ENCODE measurements at regions not wholly inside any gene's neighbourhood (a gene's known extent, or its start where the extent isn't known, plus 50 kb on each side); places are given as distances from the start of the nearest gene placed in this dataset.

DNA sequence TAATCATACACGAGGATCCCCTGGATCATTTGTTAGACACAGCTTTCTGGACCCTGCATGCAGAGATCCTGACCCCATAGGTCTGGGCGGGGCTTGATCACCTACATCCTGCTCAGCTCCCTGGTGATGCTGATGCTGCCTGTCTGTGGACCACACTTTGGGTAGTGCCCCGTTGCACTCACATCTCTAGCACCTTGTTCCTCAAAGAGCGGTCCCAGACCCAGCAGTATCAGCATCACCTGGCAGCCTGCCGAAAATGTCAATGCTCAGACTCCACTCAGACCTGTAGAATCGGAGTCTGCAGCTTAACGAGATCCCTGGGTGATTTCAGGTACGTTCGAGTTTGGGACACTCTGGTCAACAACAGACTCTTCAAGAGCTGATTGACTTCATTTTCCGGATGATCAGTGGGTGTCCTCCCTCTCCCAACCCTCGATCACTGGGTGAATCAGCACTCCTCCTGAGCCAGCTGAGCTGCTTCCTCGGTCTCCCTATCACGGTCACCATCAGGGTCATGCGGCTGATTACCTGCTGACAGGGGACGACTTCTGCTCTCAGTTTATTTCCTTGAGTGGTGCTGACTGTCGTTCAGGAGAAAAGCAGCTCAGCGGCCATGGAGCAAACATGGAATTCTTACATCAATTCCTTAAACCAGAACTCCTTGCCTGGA lies 150.6 kb upstream of the RAB12 start:
- no peak for DNase-seq

DNA sequence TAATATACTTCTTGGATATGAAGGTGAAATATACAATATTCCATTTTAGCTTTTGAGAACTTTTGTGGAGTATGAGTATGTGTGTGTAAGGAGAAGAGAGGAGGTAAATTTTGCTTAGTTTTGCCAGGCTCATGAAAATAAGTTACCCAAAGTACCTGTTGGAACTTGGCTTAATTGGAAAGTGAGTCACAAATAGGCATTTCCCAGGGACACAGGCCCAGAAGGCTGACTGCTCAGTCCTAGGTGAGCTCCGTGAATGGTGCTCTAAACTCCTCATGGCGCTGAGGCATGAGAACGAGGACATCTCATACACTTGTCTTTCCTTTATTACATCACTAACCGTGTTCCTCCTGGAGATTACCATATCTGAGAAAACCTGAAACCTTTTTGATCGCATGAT lies 148.5 kb upstream of the RAB12 start:
- DNase-seq: no peak

DNA sequence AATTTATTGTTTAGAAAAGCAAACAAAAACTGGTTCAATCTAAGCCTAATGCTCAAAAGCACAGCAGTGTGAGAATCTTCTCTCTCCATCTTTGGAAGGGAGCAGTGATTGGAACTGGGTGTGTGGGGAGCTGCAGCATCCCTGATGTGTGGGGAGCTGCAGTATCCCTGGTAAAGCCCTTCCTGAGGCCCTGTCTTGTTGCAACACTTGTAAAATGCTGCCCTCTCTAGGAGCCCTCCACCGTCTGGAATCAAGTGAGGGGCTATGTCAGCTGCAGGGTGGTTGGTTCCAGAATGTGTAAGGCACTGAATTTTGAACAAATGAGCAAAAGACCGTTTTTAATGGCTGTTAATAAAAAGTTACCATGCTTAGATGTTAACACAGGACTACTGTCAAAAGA lies 147.7 kb upstream of the RAB12 start:
- no peak for DNase-seq

DNA sequence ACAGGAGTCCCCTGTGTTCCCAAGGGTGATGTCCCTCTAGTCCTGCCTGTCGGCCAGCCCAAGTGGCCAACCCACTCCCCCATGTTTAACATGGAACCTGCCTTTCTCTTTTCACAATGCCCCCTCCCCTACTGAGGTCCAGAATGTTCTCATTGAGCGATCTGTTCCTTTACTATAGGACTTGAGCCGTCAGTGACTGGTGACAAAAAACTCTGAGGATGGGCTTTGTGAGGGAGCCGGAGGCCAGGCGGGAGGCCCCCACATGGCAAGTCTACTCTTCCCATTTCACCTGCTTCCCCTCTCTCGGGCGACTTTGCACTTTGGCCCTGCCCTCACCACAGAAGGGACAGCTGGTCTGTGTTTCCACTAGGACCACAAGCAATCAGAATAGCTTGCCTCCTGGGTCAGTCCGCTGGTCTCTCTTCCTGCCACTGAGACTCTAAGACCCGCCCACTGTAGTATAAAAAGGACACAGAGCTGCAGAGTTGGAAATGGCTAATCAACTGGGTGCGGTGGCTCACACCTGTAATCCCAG lies 146.5 kb upstream of the RAB12 start:
- no peak for DNase-seq

DNA sequence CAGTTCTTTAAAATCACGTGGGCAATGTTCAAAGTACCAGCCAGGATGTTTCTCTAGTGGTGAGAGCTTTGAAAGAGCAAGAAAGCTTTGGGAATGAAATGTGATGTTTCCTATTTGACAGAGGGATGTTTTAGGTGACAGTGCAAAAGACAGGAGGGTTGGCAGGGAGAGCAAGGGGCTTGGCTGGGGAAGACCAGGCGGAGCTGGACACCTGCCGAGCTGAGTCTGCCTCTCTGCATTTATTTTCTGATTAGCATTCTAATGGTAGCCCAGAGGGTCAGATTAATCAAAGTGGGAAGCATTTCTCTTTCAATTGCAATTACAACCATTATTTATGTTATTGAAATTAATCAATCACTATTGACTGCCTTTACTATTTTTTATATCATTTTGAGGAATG lies 145.4 kb upstream of the RAB12 start:
- DNase-seq: no peak

DNA sequence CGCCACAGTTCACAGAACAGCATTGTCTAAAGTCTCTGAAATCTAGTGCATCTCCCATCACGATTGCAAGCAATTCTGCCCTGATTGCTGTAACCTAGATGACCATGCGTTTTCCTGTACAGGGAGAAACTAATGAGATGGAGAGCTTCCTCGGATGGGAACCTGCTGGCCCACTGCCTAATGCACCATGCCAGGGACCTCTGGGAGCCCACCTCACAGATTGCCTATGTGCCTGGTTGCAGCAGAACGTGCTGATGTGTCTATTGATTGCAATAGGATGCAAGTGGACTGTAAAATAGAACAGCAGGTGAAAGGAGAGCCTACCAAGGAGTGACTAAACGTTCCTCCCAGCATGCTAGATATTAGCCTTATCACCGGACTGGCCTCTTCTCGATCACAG lies 141.0 kb upstream of the RAB12 start:
- DNase-seq: no peak

DNA sequence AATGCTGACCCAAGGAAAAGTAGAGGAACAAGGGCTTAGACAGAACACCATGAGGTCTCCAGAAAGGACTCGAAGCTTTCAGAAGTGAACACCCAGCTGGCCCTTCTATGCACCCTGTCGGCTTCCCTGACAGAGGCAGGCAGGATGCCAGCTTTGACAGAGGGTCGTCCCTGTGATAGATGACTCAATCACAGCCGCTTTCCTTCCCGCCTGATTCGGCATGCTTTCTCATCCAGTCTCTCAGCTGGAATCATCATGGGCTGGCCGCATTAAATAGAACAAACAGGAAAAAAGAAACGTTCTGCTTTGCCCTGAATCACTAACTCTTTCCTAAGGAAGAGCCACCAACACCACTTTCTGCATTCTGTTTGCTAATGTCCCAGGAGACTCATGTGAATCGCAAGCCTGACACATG lies 140.3 kb upstream of the RAB12 start:
- no peak for DNase-seq

DNA sequence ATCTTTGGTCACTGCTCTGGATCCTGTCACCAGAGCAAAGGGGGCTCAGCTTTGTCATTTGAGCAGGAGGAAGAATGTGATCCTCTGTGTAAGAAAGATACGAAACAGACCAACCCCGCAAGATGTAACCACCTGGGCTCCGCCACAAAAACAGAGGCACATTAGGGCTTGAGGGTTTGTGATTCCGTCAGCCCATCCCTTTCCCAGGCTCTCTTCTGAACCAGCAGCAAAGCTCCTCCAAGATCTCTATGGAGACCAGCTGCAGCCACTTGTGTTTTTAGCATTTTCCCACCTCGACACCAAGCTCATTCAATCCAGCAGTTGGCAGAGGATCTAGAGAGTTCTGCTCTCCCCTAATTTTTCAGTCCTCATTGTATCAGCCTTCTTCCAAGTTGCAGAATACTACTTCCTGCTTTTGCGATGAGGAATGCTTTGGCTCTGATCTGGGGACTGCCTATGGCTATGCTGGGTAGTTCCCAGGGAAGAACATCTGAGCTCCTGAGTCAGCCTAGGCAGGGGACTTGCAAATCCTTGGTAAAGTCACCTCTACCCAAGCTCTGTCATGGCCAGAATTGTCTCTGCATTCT lies 139.6 kb upstream of the RAB12 start:
- DNase-seq: no peak

DNA sequence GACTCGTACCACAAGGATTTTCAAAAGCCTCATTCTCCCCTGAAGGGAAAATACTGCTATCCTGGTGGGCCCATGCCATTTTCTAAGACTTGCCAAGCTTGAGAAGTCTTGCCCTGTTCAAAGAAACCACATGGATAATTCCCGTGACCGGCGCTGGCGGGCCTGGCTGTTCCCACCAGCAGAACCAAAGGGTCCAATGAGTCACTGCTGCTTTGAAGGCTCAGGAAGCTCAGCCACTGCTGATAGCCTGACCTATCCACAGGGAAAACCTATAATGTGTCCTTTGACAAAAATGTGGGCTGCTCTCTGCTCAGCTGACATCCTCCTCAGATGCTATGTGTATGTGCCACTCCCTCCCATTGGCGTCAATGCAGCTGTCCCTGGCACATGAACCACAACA lies 137.9 kb upstream of the RAB12 start:
- no peak for DNase-seq

DNA sequence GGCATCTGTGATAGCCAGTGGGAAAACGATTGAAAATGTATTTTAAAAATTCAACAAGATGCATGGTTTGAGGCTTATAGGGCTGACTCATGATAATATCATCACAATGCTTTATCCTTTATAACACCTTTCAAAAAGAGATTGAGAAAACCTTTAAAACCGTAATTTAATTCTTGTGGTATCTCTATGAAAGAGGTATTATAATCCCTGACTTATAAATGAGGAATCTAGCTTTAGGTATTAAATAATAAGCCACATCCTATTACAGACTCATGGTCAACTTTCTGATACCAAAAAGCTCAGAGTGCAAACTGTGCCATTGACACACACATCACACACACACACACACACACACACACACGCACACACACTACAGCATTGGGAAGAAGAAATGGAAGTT lies 134.6 kb upstream of the RAB12 start:
- DNase-seq: no peak

DNA sequence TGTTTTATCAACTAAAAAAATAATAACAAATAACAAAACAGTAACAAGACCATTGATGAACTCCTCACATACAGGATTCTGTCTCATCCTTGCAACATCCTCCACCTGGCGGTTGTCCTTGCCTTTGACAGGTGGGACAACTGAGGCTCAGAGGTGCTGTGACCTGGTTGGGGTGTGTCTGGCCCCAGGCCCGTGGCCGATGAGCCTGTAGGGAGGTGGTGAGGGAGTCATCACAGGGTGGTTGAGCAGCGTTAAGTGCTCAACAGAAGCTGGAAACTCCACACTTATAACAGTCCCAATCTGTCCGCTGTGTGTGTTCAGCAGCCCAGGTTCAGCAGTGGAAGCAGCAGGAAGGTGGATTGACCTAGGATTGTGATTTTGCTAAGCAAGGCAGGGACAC lies 131.6 kb upstream of the RAB12 start:
- no peak for DNase-seq

DNA sequence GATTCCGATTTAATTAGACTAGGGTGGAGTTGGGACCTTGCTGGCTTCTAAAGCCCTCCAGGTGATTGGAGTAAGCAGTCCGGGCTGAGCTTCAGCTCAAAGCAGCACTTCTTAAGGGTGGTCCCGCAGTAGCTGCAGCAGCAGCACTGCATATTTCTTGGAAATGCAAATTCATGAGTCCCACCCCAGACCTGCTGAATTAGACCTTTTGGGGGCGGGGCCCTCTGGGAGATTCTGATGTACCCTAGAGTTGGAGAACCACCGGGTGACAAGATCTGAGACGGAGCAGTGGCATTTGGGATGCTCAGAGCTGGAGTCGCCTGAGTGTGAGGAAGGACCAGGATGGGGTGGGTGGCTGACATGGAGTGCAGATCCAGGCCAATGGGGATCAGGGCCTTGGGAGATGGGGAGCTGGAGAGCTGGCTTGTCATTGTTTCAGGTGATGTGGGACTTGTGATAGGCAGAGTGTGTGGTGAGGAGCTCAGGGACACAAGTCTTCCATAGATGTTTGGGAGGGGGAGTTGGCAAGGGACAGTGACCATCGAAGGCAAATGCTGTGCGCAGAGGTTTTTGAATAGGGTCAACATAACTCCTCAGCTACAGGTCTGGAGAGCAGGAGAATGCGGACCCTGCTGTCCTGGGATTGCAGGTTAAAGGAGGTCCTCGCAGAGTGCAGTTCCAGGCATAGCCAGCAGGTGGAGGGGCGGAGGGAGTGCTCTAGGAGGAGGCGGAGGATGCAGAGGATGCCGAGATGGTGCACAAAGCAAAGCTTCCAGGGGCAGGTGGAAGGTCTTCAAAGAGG lies 130.9 kb upstream of the RAB12 start:
- peak; percentile 20 for DNase-seq

DNA sequence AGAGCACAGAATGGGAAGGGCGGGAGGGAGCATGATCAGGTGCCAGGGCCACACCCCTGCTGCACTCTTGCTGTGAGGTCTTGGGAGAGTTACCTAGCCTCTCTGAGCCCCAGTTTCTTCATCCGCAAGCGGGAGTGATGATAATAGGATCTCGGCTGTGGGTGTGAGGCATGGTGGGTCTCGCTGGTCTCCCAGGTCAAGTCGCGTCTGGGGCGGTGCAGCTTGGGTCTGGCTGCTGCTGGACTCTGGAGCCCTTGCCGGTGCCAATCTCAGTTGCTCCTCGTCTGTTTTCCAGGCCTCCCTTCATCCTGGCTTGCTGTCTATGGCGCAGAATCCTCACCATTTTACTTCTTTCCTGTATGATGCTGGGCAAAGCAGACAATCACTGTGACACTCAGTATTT lies 130.3 kb upstream of the RAB12 start:
- DNase-seq: no peak

DNA sequence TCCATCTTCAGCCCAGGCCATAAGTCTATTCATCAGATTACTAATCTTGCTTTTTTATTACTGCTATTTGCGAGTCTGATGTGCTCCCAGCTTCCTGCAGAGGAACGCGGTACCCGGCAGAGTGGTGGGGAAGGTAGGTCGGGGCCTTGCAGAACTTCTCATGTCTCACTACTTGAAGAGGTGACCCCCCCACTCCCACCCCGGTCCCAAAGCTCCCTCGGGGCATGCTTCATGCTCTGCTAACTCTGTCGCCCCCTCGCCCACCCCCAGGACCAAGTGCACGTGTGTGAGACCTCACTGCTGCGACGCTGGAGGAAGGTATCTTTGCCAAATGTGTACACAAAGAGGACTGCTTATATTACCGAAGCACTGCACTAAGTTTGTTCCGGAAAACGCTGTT lies 129.4 kb upstream of the RAB12 start:
- DNase-seq: no peak

DNA sequence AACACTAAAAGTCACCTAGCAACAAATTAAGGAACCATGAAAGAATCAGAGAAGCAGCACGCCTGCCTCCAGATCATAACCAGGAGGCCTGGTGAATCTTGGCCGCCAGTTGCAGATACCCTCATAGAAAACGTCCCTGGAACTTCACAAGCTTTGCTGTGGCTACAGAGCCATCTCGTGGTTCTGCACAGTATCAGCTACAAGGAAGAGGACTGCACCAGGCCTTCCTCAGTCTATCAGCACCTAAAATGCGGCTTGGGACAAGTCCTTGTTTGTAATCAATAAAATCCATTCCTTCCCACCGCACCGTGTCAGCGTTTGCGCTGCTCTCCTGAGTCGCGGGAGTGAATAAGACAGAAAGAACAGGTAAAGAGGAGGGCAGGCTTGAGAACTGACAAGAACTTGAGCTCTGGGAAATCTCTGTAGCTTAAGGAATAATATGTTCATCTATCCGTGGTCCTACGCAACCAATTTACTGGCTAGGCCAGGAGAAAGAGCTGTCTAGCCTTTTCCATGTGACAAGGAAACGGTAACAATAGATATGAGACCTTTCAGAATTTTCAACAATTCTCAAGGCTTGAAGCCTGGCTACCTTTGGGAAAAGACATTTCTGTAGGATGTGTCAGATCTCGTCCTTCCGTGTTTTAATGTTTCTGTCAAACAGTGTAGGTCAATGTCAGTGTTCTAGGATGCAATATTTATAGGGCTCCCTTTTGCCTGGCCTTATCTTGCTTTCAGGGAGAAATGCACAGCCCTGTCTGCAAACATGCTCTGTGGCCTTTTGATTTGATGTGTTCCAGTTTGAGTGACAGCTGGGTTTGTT lies 128.5 kb upstream of the RAB12 start:
- DNase-seq: no peak

DNA sequence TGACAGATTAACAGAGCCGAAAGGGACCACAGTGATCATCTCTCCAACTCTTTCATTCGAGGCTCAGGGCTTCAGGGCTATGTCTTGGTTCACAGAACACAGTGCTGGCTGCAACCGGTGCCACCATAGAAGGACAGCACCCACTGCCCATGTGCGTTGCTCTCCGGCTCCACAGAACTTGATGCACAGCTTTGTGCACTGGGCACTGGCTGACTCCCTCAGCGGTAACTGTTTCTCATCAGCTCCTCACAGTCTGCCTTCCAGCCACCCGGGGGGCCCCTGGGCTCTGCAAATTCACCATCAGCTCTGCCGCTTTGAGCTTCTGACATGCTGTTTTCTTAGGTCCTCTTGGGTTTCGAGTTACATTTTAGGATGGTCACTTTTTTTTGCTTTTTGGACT lies 124.3 kb upstream of the RAB12 start:
- no peak for DNase-seq

DNA sequence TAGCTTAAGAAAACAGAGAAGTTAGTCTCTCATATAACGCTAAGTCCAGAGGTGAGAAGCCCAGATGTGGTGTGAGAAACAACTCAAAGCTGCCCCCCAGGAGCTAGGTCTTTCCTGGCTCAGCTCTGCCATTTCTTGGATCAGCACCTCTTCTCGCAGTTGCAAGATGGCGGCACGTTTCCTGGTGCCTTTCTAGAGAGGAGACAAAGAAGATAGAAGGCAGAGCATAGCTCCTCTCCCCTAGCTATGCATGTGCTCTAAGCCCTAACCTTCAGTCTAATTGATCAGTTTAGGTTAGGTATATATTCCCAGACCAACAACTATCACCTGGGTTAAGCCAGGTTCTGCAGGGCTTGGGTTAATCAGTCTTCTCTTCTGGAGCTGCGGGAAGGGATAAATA lies 119.5 kb upstream of the RAB12 start:
- no peak for DNase-seq

DNA sequence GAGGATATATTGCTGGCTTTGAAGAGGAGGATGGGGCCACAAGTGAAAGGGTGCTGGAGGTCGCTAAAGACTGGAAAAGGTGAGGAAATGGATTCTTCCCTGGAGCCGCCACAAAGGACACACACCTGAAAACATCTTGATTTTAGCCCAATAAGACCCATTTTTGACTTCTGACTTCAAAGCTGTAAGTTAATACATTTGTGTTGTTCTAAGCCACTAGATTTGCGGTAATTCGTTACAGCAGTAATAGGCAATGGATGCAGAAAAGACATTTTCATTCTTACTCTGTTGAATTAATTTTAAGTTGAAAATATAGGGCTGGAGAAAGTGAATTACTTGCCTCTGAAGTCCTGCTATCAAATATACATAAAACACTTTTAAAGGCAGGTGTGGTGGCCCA lies 117.7 kb upstream of the RAB12 start:
- DNase-seq: no peak

DNA sequence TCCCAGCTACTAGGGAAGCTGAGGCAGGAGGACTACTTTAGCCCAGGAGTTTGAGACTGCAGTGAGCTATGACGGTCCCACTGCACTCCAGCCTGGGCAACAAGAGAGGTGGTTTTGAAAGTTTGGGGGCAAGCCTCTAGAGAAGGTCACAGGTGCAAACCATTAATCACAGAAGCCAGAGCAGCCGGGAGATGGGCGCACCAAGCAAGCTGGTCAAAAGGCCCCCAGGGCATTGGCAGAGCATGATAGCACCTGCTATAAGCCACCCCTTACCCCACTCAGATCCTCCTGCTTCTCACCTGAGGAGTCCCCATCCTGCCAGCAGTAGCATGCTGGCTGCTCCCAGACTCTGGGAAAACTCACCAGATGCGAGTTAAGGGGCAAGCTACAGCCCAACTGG lies 116.1 kb upstream of the RAB12 start:
- DNase-seq: no peak

DNA sequence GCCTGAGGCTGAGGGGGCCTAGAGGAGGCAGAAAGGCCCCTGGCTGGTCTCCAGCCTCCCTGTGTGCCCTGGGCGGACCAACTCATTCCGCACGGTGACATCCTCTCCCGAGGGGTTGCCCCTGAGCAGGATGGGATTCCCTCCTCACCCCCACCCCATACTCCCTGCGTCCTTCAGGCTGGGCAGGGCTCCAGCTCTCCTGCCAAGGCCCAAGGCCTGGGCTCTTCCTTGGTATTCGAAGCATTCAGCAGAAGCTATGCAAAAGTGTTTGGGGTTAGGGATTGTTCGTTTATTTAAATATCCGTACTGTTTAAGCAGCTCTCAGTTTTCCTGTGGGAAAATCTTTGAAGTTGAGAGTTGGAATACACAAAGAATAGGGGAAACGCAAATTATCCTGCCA lies 113.1 kb upstream of the RAB12 start:
- DNase-seq: no peak

DNA sequence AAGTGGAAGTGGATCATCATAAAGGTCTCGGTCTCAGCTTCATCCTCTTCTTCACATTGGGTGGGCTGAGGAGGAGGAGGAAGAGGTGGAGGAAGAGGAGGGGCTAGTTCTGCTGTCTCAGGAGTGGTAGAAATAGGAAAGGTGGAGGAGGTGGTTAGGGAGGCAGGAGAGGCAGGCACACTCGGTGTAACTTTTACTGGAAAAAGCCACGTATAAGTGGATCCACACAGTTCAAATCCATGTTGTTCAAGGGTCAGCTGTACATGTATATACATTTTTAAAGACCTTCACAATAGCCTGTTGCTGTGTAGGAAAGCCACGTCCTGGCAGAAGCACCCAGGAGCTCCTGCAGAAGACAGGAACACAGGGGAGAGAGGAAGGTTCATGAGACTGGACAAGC lies 110.3 kb upstream of the RAB12 start:
- no peak for DNase-seq

DNA sequence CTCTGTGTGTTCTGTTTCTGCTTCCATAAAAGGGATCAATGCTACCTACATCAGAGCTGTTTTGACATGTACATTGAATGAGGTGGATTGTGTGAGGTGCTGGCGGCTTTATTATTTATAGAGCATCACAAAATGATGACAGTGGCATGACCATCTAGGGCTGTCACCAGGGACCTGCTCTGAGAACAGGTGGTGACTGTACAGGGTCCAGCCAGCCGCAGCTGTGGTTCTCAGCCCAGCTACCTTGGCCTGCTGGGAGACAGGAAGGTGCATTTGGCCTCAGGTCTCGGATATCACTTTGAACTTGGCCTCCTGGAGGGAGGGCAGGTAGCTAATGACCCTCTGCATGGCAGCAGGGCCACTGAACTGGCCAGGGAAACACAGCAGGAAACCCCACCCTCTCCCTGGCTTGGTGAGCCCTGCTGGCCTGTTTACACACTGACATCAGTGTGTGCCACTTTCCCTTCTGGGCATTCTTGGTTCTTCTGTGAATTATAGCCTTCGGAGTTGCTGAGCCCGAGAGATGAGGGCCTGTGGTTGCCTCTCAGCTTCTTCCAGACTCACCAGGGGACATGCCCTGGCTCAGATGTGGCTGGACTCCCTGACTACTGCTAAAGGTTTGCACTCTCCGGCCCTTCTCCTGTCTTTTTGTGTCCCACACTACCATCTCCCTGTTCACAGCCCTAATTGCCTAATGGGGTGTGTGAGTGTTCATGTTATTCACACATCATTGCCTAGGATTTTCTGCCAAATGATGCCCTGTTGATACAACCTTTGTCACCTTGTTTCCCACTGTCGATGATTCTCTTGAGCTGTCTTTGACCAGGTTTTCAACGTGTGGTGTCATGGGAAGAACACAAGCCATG lies 109.2 kb upstream of the RAB12 start:
- DNase-seq: no peak
